HepG2 (cell line): ENCODE measurements at regions not wholly inside any gene's neighbourhood (a gene's known extent, or its start where the extent isn't known, plus 50 kb on each side); places are given as distances from the start of the nearest gene placed in this dataset.

Source experiments
- PRDM4 ChIP-seq: sonication (generic); formaldehyde crosslinking; IDR thresholded peaks from 2 replicates; pipeline ENCODE4 v1.9.0; 2021; ENCODE audit warnings: missing genetic modification reagents, borderline replicate concordance
- SIX4 ChIP-seq: sonication (generic); formaldehyde crosslinking; IDR thresholded peaks from 2 replicates; pipeline ENCODE4 v1.4.0; 2020; ENCODE audit warnings: missing genetic modification reagents
- TFDP2 ChIP-seq: sonication (generic); formaldehyde crosslinking; IDR thresholded peaks from 2 replicates; pipeline ENCODE4 v1.4.0; 2020; ENCODE audit warnings: missing genetic modification reagents
- ZBTB25 ChIP-seq: IDR thresholded peaks from 2 replicates; pipeline ENCODE4 v1.6.1; 2018; ENCODE audit warnings: missing genetic modification reagents
- ZKSCAN5 ChIP-seq: sonication (generic); formaldehyde crosslinking; IDR thresholded peaks from 2 replicates; pipeline ENCODE4 v1.5.1; 2020; ENCODE audit warnings: mild to moderate bottlenecking, missing genetic modification reagents
- ZMAT3 ChIP-seq: sonication (generic); formaldehyde crosslinking; conservative IDR thresholded peaks from 2 replicates; pipeline ENCODE4 v1.7.0; 2021; ENCODE audit warnings: missing genetic modification reagents
- ZNF3 ChIP-seq: IDR thresholded peaks from 2 replicates; pipeline ENCODE4 v1.7.0; 2017; ENCODE audit warnings: inconsistent platforms
- ZNF549 ChIP-seq: sonication (generic); formaldehyde crosslinking; IDR thresholded peaks from 2 replicates; pipeline ENCODE4 v1.5.0; 2020; ENCODE audit warnings: missing genetic modification reagents
- ZNF619 ChIP-seq: sonication (generic); formaldehyde crosslinking; IDR thresholded peaks from 2 replicates; pipeline ENCODE4 v1.4.0; 2020; ENCODE audit warnings: mild to moderate bottlenecking, missing genetic modification reagents
- ZNF644 ChIP-seq: IDR thresholded peaks from 2 replicates; pipeline ENCODE4 v1.6.1; 2016; ENCODE audit warnings: low read depth
- ZNF768 ChIP-seq: sonication (generic); formaldehyde crosslinking; IDR thresholded peaks from 2 replicates; pipeline ENCODE4 v1.4.0; 2020; ENCODE audit warnings: missing genetic modification reagents
- ZNF784 ChIP-seq: sonication (generic); formaldehyde crosslinking; IDR thresholded peaks from 2 replicates; pipeline ENCODE4 v1.5.1; 2020; ENCODE audit warnings: missing genetic modification reagents, mild to moderate bottlenecking, borderline replicate concordance
- TF ChIP-seq, protein P1 (sequence below): sonication (generic); formaldehyde crosslinking; IDR thresholded peaks from 2 replicates; pipeline ENCODE4 v1.5.0; 2020; ENCODE audit warnings: mild to moderate bottlenecking, missing genetic modification reagents
- TF ChIP-seq, protein P2 (sequence below): sonication (generic); formaldehyde crosslinking; IDR thresholded peaks from 2 replicates; pipeline ENCODE4 v1.4.0; 2020; ENCODE audit warnings: missing genetic modification reagents, borderline replicate concordance
- TF ChIP-seq, protein P3 (sequence below): sonication (generic); formaldehyde crosslinking; conservative IDR thresholded peaks from 2 replicates; pipeline ENCODE4 v1.4.0; 2020; ENCODE audit warnings: missing genetic modification reagents

DNA sequence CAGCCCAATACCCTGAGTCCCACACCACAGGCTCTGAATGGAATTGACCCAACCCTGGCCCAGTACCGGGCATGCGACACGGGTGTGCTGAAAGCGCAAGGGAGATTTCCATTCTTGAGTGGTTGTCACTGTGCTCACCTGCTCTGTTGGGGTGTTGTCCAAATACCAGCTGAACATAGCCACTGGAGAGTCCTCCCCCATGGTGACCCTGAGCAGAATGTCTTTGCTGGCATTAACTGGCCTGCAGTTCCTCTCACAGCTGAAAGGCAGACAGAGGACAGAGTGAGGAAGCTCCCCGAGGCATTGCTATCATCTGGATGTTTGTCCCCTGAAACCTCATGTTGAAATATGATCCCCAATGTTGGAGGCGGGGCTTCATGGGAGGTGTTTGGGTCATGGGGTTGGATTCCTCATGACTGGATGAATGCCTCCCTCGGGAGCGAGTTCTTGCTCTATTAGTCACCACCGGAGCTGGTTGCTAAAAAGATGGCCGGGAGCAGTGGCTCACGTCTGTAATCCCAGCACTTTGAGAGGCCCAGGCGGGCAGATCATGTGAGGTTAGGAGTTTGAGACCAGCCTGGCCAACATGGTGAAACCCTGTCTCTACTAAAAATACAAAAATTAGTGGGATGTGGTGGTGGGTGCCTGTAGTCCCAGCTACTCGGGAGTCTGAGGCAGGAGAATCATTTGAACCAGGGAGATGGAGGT is 57.3 kb upstream of the BCO1 start (continued):
- TF ChIP-seq TFDP2 (CRISPR knock-in tag) = 0 out of 2 replicates have a peak, but pooled peaks have one; percentile 22
- TF ChIP-seq ZNF784 (CRISPR knock-in tag) = 0 out of 2 replicates have a peak, but pooled peaks have one; percentile 26
- peak; percentile 85 for TF ChIP-seq ZNF644 (CRISPR knock-in tag)
- no peak for TF ChIP-seq ZNF619 (CRISPR knock-in tag)
- no peak for TF ChIP-seq ZNF768
- TF ChIP-seq ZNF3 (CRISPR knock-in tag) = no peak
- TF ChIP-seq, protein P1, sequence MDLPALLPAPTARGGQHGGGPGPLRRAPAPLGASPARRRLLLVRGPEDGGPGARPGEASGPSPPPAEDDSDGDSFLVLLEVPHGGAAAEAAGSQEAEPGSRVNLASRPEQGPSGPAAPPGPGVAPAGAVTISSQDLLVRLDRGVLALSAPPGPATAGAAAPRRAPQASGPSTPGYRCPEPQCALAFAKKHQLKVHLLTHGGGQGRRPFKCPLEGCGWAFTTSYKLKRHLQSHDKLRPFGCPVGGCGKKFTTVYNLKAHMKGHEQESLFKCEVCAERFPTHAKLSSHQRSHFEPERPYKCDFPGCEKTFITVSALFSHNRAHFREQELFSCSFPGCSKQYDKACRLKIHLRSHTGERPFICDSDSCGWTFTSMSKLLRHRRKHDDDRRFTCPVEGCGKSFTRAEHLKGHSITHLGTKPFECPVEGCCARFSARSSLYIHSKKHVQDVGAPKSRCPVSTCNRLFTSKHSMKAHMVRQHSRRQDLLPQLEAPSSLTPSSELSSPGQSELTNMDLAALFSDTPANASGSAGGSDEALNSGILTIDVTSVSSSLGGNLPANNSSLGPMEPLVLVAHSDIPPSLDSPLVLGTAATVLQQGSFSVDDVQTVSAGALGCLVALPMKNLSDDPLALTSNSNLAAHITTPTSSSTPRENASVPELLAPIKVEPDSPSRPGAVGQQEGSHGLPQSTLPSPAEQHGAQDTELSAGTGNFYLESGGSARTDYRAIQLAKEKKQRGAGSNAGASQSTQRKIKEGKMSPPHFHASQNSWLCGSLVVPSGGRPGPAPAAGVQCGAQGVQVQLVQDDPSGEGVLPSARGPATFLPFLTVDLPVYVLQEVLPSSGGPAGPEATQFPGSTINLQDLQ (CRISPR knock-in tag) = no peak
- TF ChIP-seq ZNF549 = no peak
- TF ChIP-seq, protein P2, sequence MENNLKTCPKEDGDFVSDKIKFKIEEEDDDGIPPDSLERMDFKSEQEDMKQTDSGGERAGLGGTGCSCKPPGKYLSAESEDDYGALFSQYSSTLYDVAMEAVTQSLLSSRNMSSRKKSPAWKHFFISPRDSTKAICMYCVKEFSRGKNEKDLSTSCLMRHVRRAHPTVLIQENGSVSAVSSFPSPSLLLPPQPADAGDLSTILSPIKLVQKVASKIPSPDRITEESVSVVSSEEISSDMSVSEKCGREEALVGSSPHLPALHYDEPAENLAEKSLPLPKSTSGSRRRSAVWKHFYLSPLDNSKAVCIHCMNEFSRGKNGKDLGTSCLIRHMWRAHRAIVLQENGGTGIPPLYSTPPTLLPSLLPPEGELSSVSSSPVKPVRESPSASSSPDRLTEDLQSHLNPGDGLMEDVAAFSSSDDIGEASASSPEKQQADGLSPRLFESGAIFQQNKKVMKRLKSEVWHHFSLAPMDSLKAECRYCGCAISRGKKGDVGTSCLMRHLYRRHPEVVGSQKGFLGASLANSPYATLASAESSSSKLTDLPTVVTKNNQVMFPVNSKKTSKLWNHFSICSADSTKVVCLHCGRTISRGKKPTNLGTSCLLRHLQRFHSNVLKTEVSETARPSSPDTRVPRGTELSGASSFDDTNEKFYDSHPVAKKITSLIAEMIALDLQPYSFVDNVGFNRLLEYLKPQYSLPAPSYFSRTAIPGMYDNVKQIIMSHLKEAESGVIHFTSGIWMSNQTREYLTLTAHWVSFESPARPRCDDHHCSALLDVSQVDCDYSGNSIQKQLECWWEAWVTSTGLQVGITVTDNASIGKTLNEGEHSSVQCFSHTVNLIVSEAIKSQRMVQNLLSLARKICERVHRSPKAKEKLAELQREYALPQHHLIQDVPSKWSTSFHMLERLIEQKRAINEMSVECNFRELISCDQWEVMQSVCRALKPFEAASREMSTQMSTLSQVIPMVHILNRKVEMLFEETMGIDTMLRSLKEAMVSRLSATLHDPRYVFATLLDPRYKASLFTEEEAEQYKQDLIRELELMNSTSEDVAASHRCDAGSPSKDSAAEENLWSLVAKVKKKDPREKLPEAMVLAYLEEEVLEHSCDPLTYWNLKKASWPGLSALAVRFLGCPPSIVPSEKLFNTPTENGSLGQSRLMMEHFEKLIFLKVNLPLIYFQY (CRISPR knock-in tag) = 0 out of 2 replicates have a peak, but pooled peaks have one; percentile 51
- TF ChIP-seq, protein P3, sequence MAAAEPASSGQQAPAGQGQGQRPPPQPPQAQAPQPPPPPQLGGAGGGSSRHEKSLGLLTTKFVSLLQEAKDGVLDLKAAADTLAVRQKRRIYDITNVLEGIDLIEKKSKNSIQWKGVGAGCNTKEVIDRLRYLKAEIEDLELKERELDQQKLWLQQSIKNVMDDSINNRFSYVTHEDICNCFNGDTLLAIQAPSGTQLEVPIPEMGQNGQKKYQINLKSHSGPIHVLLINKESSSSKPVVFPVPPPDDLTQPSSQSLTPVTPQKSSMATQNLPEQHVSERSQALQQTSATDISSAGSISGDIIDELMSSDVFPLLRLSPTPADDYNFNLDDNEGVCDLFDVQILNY (CRISPR knock-in tag) = no peak
- TF ChIP-seq PRDM4 = no peak
- no peak for TF ChIP-seq ZMAT3 (CRISPR knock-in tag)
- TF ChIP-seq ZKSCAN5 = no peak
- 0 out of 2 replicates have a peak, but pooled peaks have one; percentile 60 for TF ChIP-seq ZBTB25 (CRISPR knock-in tag)
- peak; percentile 98 for TF ChIP-seq SIX4 (CRISPR knock-in tag)
